ENCODE measurements at regions not wholly inside any gene's neighbourhood (a gene's known extent, or its start where the extent isn't known, plus 50 kb on each side); places are given as distances from the start of the nearest gene placed in this dataset.
"Not testable (repeated sequence)": the region's sequence is repeated elsewhere in the genome, so short reads cannot be mapped to it uniquely, and the experiment has no call there.

GRCh38 chr7:26424319-26424718, 132.7 kb downstream of the SNX10 start:
- DNase-seq: not testable (repeated sequence)

GRCh38 chr7:26425655-26426054, 134.0 kb downstream of the SNX10 start:
- DNase-seq: no peak

- DNase-seq: no peak
These were observed 134.4 kb downstream of the SNX10 start for GRCh38 chr7:26426096-26426495.

- no peak for DNase-seq
These were observed 136.9 kb downstream of the SNX10 start for GRCh38 chr7:26428571-26428970.

- DNase-seq: no peak
These were observed 137.5 kb downstream of the SNX10 start for GRCh38 chr7:26429168-26429567.

- no peak for DNase-seq
These were observed 143.3 kb downstream of the SNX10 start for GRCh38 chr7:26434974-26435373.

GRCh38 chr7:26437003-26437532, 145.4 kb downstream of the SNX10 start:
- peak; percentile 70 for DNase-seq

GRCh38 chr7:26438078-26438477, 146.4 kb downstream of the SNX10 start:
- DNase-seq: no peak

- DNase-seq: no peak
These were observed 148.0 kb downstream of the SNX10 start for GRCh38 chr7:26439521-26440232.

- peak; percentile 49 for DNase-seq
These were observed 148.8 kb downstream of the SNX10 start for GRCh38 chr7:26440233-26441001.

- no peak for DNase-seq
These were observed 149.4 kb downstream of the SNX10 start for GRCh38 chr7:26441002-26441521.

- DNase-seq: no peak
These were observed 150.1 kb downstream of the SNX10 start for GRCh38 chr7:26441611-26442277.

- DNase-seq: no peak
These were observed 151.3 kb downstream of the SNX10 start for GRCh38 chr7:26443006-26443405.

GRCh38 chr7:26443751-26444150, 152.1 kb downstream of the SNX10 start:
- no peak for DNase-seq

GRCh38 chr7:26444555-26444954, 152.9 kb downstream of the SNX10 start:
- no peak for DNase-seq

GRCh38 chr7:26447116-26447515, 155.5 kb downstream of the SNX10 start:
- no peak for DNase-seq

GRCh38 chr7:26449175-26450165, 157.8 kb downstream of the SNX10 start:
- DNase-seq: peak; percentile 44

GRCh38 chr7:26451997-26452396, 160.3 kb downstream of the SNX10 start:
- peak; percentile 60 for DNase-seq

GRCh38 chr7:26454180-26454579, 162.5 kb downstream of the SNX10 start:
- DNase-seq: no peak

- DNase-seq: no peak
These were observed 166.2 kb downstream of the SNX10 start for GRCh38 chr7:26457696-26458327.

GRCh38 chr7:26458466-26459145, 166.9 kb downstream of the SNX10 start:
- DNase-seq: no peak
